HG02759 (cell line): ENCODE measurements at regions not wholly inside any gene's neighbourhood (a gene's known extent, or its start where the extent isn't known, plus 50 kb on each side); places are given as distances from the start of the nearest gene placed in this dataset.

Source experiments
- ATAC-seq: cut with Tn5 transposase; IDR thresholded peaks from one replicate; pipeline ENCODE4 v1.9.1; 2021; ENCODE audit warnings: mild to moderate bottlenecking, moderate library complexity; ENCODE audit not compliant: unreplicated experiment

DNA sequence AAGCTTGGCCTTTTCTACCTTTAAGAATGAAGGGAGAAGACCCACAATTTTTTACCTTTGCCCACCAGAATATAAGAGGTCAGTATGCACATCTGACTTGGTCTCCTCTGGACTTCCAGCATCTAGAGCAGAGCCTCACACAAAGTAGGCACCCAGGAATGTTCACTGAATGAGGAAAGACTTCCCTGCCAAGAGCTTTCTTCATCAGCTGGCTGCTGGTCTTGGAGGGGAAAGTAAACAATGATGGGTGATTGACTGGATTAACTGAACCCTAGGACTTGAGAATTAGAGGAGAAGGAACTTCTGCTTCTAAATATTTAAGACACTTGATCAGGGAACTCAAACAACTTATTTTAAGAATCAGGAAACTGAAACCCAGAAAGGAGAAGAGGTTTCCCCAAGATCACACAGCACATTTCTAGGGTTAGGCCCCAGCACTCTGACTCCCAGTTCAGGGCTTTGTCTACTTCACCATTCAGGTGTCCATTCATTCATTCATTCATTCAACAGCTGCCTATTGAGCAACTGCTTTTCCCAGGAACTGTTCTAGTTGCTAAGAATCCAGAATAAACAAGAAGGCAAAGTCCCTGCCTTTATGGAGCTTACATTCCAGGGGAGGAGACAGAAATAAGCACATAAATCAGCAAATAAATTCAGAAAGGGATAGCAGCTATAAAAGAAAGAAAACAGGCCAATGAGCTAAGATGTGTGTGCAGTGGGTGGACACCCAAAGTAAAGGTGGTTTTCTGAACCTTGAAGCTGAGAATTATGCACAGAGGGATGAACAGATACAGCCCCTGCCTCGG, 216.9 kb upstream of the LRFN2 start:
- ATAC-seq = no peak

- no peak for ATAC-seq
These were observed 215.3 kb upstream of the LRFN2 start for GRCh38 chr6:40802481-40802880.

GRCh38 chr6:40799296-40800140, 212.4 kb upstream of the LRFN2 start:
- no peak for ATAC-seq

DNA sequence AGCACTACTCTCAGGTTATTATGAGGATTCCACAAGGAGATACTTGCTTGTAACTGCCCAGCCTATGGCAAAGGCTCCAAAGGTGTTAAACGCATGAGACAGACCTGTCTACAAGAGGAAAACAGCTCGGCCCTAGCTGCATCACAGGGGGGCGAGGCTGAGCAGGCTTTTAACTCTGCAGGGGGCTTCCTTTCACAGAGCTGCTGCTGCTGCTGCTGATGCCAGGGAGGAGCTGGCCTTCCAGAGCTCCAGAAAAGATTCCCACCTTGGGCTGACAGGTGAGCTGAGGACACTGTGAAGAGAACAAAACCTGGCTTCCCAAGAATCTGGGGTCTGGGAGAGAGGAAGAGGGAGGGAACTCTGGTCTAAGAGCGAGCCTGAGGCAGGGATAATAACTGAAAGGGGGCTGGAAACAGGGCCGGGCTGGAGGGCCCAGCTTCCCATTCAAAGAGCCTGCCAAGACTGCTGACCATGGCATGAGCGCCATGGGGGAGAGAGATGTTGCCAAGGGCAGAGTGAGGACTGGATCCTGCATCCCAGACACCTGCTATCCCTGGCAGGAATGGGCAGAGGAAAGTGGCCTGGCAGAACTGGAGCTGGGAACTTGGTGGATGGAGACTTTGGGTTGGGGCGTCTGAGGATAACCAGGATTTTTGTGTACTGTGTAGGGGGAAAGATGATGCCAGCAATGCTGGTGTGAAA, 211.1 kb upstream of the LRFN2 start:
- no peak for ATAC-seq

GRCh38 chr6:40796260-40797221, 209.4 kb upstream of the LRFN2 start:
- no peak for ATAC-seq

GRCh38 chr6:40794586-40794985, 207.4 kb upstream of the LRFN2 start:
- no peak for ATAC-seq

- ATAC-seq = no peak
These were observed 205.0 kb upstream of the LRFN2 start for GRCh38 chr6:40792183-40792582.

GRCh38 chr6:40791004-40791403, 203.8 kb upstream of the LRFN2 start:
- no peak for ATAC-seq

GRCh38 chr6:40788661-40789655, 201.8 kb upstream of the LRFN2 start:
- ATAC-seq = no peak

DNA sequence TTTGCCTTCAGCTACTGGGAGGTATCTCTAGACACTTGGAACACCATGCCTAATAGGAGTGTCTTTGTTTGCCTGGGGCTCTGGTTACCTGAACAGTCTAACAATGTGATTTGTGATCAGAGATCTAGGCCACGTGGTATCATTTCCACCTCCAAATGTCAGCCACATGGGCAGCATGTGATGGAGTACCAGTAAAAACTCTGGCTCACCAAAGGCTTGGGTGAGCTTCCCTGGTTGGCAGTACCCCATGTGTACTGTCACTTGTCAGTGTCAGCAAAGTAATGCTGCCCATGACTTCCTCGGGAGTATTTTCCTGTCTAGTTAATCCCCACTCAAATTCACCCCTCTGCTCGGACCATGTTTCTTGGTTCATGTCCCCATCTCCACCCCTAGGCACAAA, 195.2 kb upstream of the LRFN2 start:
- no peak for ATAC-seq

- no peak for ATAC-seq
These were observed 193.5 kb upstream of the LRFN2 start for GRCh38 chr6:40780637-40781036.

DNA sequence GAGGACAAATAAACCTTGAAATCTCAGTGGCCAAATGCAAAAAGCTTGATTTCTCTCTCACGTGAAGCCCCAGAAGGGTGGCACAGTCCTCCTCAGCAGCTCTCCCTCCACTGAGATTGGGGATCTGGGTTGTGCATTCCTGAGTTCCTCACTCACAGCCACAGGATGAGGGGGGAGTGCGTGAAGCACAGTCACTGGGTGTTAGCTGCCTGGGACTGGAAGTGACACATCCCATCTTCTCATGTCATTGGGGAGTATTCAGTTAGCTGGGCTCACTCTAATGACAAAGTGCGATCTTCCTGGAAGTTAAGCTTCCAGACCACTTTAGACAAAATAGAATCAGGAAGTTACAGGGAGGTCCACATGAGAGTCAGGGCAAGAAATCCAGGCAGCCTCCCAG, 192.2 kb upstream of the LRFN2 start:
- ATAC-seq = no peak

GRCh38 chr6:40778918-40779317, 191.8 kb upstream of the LRFN2 start:
- ATAC-seq = no peak

GRCh38 chr6:40778196-40778595, 191.0 kb upstream of the LRFN2 start:
- ATAC-seq = no peak

- ATAC-seq = no peak
These were observed 187.8 kb upstream of the LRFN2 start for GRCh38 chr6:40774932-40775331.

DNA sequence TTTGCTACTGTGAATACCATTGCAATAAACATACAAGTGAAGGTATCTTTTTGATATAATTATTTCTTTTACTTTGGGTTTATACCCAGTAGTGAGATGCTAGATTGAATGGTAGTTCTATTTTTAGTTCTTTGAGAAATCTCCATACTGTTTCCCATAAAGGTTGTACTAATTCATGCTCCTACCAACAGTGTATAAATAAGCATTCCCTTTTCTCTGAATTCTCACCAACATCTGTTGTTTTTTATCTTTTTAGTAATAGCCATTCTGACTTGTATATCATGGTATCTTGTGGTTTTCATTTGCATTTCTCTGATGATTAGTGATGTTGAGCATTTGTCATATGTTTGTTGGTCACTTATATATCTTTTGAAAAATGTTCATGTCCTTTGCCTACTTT, 183.6 kb upstream of the LRFN2 start:
- ATAC-seq = no peak

DNA sequence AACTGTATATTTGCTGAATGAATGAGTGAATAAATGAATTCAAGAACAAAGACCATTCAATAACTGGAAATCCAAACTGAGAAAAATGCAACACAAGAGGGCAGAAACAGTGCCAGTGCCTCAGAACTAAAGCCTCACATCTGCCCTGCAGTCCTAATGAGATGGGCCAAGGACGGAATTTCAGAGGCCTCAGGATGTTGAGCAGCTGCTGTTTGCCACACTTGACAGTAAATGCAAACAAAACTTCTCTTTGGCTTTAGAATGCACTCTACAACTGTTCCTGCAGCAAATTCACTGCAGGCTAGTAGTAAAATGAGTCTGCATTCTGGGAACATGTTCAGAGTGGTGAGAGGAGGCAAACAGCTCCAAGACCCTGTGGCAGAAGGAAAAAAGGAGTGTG, 177.6 kb upstream of the LRFN2 start:
- no peak for ATAC-seq

GRCh38 chr6:40762981-40763380, 175.8 kb upstream of the LRFN2 start:
- ATAC-seq = no peak

DNA sequence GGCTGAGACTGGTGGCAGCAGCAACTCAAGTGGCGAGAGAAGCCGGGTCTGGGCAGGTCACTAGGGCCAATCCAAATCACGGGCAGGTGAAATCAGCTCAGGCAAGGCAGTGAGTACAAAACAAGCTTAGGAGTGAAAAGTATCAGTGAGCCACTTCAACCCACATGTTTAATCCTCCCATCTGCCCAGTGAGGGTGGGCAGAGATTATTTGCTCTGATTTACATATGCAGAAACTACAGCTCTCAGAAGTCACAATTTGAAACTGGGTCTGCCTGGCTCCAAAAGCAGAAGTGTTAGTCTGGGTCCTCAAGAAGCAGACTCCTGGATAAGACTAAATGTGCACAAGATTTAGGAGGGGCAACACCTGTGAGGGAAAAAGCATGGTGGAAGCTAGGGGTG, 173.7 kb upstream of the LRFN2 start:
- ATAC-seq = no peak
